ENCODE measurements at regions not wholly inside any gene's neighbourhood (a gene's known extent, or its start where the extent isn't known, plus 50 kb on each side); places are given as distances from the start of the nearest gene placed in this dataset.

DNA sequence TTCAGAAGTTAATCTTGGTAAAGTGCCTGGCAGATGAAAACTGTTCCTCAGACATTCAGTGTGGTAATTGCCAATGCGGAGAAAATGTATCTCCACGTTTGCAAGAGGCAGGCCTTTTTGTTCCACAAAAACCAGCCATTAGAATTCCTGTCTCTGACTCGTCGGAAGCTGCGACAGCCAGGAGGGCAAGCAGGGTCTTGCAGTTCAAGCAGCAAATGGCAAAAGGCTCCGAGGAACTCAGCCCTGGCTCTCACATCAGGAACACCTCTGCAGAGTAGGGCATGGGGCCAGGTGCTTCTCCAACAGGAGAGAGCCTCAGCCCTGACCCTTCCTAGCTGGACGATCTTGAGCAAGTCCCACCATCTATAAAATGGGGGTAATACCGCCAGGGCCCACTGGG is 69.0 kb upstream of the CPLX2 start:
- DNase-seq (ENCODE audit: low read depth in 1 of 2, low spot score in 1 of 2), result no peak
- TF ChIP-seq SPI1 (IDR thresholded peaks at IDR 0.05; ENCODE audit: borderline replicate concordance, low read depth), result no peak
- no peak for TF ChIP-seq GABPA (IDR thresholded peaks at IDR 0.05; ENCODE audit: low read depth)
- TF ChIP-seq REST (IDR thresholded peaks at IDR 0.05; ENCODE audit: insufficient replicate concordance, low read depth), result no peak
- TF ChIP-seq, protein P1, sequence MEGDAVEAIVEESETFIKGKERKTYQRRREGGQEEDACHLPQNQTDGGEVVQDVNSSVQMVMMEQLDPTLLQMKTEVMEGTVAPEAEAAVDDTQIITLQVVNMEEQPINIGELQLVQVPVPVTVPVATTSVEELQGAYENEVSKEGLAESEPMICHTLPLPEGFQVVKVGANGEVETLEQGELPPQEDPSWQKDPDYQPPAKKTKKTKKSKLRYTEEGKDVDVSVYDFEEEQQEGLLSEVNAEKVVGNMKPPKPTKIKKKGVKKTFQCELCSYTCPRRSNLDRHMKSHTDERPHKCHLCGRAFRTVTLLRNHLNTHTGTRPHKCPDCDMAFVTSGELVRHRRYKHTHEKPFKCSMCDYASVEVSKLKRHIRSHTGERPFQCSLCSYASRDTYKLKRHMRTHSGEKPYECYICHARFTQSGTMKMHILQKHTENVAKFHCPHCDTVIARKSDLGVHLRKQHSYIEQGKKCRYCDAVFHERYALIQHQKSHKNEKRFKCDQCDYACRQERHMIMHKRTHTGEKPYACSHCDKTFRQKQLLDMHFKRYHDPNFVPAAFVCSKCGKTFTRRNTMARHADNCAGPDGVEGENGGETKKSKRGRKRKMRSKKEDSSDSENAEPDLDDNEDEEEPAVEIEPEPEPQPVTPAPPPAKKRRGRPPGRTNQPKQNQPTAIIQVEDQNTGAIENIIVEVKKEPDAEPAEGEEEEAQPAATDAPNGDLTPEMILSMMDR (IDR thresholded peaks at IDR 0.05; ENCODE audit: insufficient read depth, low read length), result no peak
- TF ChIP-seq POLR2AphosphoS5 (IDR thresholded peaks at IDR 0.05; ENCODE audit: low read depth), result no peak
- Histone ChIP-seq H3K27ac (replicated peaks) (no peak overlapping the region), H3K4me3 (replicated peaks; ENCODE audit: insufficient read depth, low read length) (no peak overlapping the region), H3K27me3 (ENCODE audit: insufficient read depth, poor library complexity, severe bottlenecking) (peaks cover 3% of the 10 kb centered on the region)

GRCh38 chr5:175803254-175803653 is 68.1 kb upstream of the CPLX2 start:
- H3K27me3 ChIP-seq (ENCODE audit: insufficient read depth, poor library complexity, severe bottlenecking), result no peaks in the 10 kb centered on the region
- TF ChIP-seq POLR2AphosphoS5 (IDR thresholded peaks at IDR 0.05; ENCODE audit: low read depth) (no peak), SPI1 (IDR thresholded peaks at IDR 0.05; ENCODE audit: borderline replicate concordance, low read depth) (no peak), REST (IDR thresholded peaks at IDR 0.05; ENCODE audit: insufficient replicate concordance, low read depth) (no peak), GABPA (IDR thresholded peaks at IDR 0.05; ENCODE audit: low read depth) (no peak)
- TF ChIP-seq, protein P1 (IDR thresholded peaks at IDR 0.05; ENCODE audit: insufficient read depth, low read length), result no peak

DNA sequence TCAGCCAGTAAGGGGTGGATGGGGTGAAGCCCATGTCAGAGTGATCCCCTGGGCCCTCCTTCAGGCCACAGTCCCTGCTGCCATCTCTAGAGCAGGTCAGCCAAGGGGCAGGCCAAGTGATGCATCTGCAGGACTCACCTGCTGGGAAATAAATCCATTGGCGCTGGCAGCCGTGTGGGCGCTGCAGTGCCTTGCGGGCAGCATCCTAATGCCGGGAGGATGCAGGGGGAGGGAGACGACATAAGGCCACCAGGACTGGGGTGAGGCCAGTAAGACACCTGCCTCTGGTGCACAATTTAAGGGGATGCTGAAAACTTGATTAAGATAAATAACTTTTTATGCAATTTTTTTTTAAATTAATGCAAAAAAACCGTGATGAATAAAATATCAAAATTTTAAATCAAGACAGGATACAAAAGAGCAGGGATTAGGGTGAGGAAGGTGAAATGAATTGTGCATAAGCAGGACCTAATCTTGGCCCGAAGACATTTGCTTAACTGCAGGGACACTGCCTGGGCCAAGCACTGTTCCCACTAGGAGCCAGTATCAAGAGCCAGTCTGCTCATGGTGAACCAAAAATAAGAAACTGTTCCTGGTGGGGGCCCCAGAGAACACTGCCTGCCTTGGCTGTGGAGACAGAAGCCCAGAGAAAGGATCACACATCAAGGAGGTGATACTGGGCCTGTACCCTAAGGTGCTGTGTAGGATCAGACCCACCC is 67.5 kb upstream of the CPLX2 start:
- H3K4me3 ChIP-seq (replicated peaks; ENCODE audit: insufficient read depth, low read length), result no peak overlapping the region
- TF ChIP-seq SPI1 (IDR thresholded peaks at IDR 0.05; ENCODE audit: borderline replicate concordance, low read depth) (no peak), GABPA (IDR thresholded peaks at IDR 0.05; ENCODE audit: low read depth) (no peak), POLR2AphosphoS5 (IDR thresholded peaks at IDR 0.05; ENCODE audit: low read depth) (no peak), REST (IDR thresholded peaks at IDR 0.05; ENCODE audit: insufficient replicate concordance, low read depth) (no peak)
- TF ChIP-seq, protein P1 (IDR thresholded peaks at IDR 0.05; ENCODE audit: insufficient read depth, low read length), result no peak
- no peak overlapping the region for H3K27ac ChIP-seq (replicated peaks)
- DNase-seq (ENCODE audit: low read depth in 1 of 2, low spot score in 1 of 2), result no peak
- H3K27me3 ChIP-seq (ENCODE audit: insufficient read depth, poor library complexity, severe bottlenecking), result no peaks in the 10 kb centered on the region

More at GRCh38 chr5:175803254-175803653, 68.1 kb upstream of the CPLX2 start:
- Histone ChIP-seq H3K27ac (replicated peaks) (no peak overlapping the region), H3K4me3 (replicated peaks; ENCODE audit: insufficient read depth, low read length) (no peak overlapping the region)
- DNase-seq (ENCODE audit: low read depth in 1 of 2, low spot score in 1 of 2), result no peak
